ENCODE measurements at regions not wholly inside any gene's neighbourhood (a gene's known extent, or its start where the extent isn't known, plus 50 kb on each side); places are given as distances from the start of the nearest gene placed in this dataset.

- no peak for TF ChIP-seq CTCF (IDR thresholded peaks at IDR 0.05; ENCODE audit: unreplicated experiment)
- H3K4me1 Mint-ChIP-seq = peaks cover 6% of the 10 kb centered on the region
- H3K27ac Mint-ChIP-seq = no peak overlapping the region
- no peak overlapping the region for H3K4me3 Mint-ChIP-seq
- no peak for DNase-seq (ENCODE audit: low spot score in 2 of 2, unreplicated experiment in 2 of 2)
- H3K9me3 Mint-ChIP-seq = no peaks in the 10 kb centered on the region
- no peaks in the 10 kb centered on the region for H3K27me3 Mint-ChIP-seq (ENCODE audit: low read depth)
- no peaks in the 10 kb centered on the region for H3K36me3 Mint-ChIP-seq
These were observed 257.5 kb upstream of the CDH18 start for GRCh38 chr5:20245432-20245974.

DNA sequence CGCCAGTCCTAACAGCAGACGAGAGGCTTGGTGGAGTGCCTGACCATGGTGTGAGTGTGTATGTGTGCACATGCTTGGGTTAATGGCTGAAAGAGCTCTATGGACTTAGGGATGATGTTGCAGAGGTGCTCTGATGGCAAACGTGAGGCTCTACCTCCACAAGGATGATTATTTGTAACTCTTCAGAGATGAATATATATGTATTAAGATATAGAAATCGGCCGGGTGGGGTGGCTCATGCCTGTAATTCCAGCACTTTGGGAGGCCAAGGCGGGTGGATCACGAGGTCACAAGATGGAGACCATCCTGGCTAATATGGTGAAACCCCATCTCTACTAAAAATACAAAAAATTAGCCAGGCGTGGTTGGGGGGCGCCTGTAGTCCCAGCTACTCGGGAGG is 253.4 kb upstream of the CDH18 start:
- Mint-ChIP-seq H3K27ac (no peak overlapping the region), H3K36me3 (peaks cover 3% of the 10 kb centered on the region), H3K27me3 (ENCODE audit: low read depth) (no peaks in the 10 kb centered on the region), H3K4me3 (no peak overlapping the region), H3K4me1 (no peaks in the 10 kb centered on the region), H3K9me3 (peaks cover 6% of the 10 kb centered on the region)
- no peak for TF ChIP-seq CTCF (IDR thresholded peaks at IDR 0.05; ENCODE audit: unreplicated experiment)
- DNase-seq (ENCODE audit: low spot score in 2 of 2, unreplicated experiment in 2 of 2) = no peak

GRCh38 chr5:20231040-20231439 is 243.0 kb upstream of the CDH18 start:
- Mint-ChIP-seq H3K36me3 (peaks cover 6% of the 10 kb centered on the region), H3K4me3 (no peak overlapping the region), H3K9me3 (peaks cover 27% of the 10 kb centered on the region), H3K4me1 (peaks cover 9% of the 10 kb centered on the region), H3K27me3 (ENCODE audit: low read depth) (no peaks in the 10 kb centered on the region), H3K27ac (no peak overlapping the region)
- DNase-seq (ENCODE audit: low spot score in 2 of 2, unreplicated experiment in 2 of 2) = no peak
- TF ChIP-seq CTCF (IDR thresholded peaks at IDR 0.05; ENCODE audit: unreplicated experiment) = peak; percentile 37

DNA sequence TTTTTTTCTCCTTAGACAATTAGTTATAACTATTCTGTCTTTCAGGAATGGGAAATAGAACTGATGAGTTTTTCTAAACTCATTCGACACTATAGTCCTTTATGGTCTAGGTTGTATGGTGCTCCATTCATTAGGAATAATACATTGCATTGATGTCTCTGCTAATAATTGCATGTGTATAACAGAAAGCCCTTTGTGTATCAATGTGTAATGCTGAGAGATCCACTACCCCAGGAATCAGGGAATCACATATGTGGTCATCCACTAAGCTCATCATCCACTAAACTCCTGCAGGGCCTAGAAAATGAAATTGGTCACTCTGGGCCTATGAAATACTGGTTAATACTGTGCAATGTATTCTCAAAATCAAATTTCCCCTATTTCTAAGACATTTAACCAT is 242.0 kb upstream of the CDH18 start:
- Mint-ChIP-seq H3K36me3 (peaks cover 1% of the 10 kb centered on the region), H3K4me3 (no peak overlapping the region), H3K27me3 (ENCODE audit: low read depth) (no peaks in the 10 kb centered on the region), H3K27ac (no peak overlapping the region), H3K9me3 (peaks cover 24% of the 10 kb centered on the region), H3K4me1 (peaks cover 10% of the 10 kb centered on the region)
- no peak for TF ChIP-seq CTCF (IDR thresholded peaks at IDR 0.05; ENCODE audit: unreplicated experiment)
- no peak for DNase-seq (ENCODE audit: low spot score in 2 of 2, unreplicated experiment in 2 of 2)

- TF ChIP-seq CTCF (IDR thresholded peaks at IDR 0.05; ENCODE audit: unreplicated experiment) = no peak
These were observed 241.5 kb upstream of the CDH18 start for GRCh38 chr5:20229303-20230005.

More at GRCh38 chr5:20229303-20230005, 241.5 kb upstream of the CDH18 start:
- H3K27ac Mint-ChIP-seq = no peak overlapping the region
- H3K27me3 Mint-ChIP-seq (ENCODE audit: low read depth) = no peaks in the 10 kb centered on the region
- peaks cover 19% of the 10 kb centered on the region for H3K9me3 Mint-ChIP-seq
- H3K36me3 Mint-ChIP-seq = no peaks in the 10 kb centered on the region
- H3K4me1 Mint-ChIP-seq = peaks cover 13% of the 10 kb centered on the region
- no peak overlapping the region for H3K4me3 Mint-ChIP-seq
- no peak for DNase-seq (ENCODE audit: low spot score in 2 of 2, unreplicated experiment in 2 of 2)

Data from mesothelial cell of epicardium (in vitro differentiated cells).